ENCODE measurements at regions not wholly inside any gene's neighbourhood (a gene's known extent, or its start where the extent isn't known, plus 50 kb on each side); places are given as distances from the start of the nearest gene placed in this dataset.

DNA sequence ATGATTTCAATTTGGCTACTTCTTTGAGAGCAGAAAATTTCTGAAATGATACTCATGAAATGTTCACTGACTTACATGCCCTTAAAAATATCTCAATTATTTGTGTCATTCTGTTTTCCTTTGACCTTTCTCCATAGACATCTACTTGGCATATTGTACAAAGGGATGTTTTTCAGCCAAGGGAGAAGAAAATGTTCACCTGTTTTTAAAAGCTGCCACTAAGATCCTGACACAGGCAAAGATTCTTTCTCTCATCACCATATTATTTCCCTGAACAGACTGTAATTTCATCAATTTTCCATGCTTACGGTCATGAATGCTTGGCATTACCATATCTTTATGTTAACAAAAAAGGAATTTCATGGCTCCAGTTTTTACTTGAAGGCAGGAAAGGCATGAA lies 67.4 kb upstream of the DBX1 start:
- Mint-ChIP-seq H3K9me3 (ENCODE audit: unreplicated experiment) (no peaks in the 10 kb centered on the region), H3K27ac (ENCODE audit: unreplicated experiment) (no peak overlapping the region), H3K4me1 (ENCODE audit: low read depth, unreplicated experiment) (no peaks in the 10 kb centered on the region), H3K36me3 (ENCODE audit: unreplicated experiment) (peaks cover 11% of the 10 kb centered on the region), H3K27me3 (ENCODE audit: unreplicated experiment) (peaks cover 3% of the 10 kb centered on the region), H3K4me3 (ENCODE audit: unreplicated experiment) (no peak overlapping the region)
- TF ChIP-seq, protein P1, sequence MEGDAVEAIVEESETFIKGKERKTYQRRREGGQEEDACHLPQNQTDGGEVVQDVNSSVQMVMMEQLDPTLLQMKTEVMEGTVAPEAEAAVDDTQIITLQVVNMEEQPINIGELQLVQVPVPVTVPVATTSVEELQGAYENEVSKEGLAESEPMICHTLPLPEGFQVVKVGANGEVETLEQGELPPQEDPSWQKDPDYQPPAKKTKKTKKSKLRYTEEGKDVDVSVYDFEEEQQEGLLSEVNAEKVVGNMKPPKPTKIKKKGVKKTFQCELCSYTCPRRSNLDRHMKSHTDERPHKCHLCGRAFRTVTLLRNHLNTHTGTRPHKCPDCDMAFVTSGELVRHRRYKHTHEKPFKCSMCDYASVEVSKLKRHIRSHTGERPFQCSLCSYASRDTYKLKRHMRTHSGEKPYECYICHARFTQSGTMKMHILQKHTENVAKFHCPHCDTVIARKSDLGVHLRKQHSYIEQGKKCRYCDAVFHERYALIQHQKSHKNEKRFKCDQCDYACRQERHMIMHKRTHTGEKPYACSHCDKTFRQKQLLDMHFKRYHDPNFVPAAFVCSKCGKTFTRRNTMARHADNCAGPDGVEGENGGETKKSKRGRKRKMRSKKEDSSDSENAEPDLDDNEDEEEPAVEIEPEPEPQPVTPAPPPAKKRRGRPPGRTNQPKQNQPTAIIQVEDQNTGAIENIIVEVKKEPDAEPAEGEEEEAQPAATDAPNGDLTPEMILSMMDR (IDR thresholded peaks at IDR 0.05; ENCODE audit: partially characterized antibody, unreplicated experiment), result no peak
- DNase-seq, result no peak

DNA sequence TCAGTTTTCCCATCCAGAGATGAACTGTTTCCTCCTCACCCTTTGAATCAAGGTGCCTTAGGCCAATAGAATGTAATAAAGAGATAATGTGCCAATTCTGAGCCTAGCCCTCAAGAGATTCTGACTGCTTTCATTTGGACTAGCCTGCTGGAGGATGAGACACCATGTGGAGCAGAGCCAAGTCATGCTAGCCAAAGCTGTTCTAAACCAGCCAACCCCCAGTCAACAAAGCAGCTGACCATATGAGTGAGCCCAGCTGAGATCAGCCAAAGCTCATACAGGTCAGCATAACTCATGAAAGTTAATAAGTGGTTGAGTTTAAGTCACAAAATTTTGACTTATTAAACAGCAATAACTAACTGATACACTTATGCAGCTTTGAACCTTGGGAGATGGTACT lies 66.7 kb upstream of the DBX1 start:
- Mint-ChIP-seq H3K36me3 (ENCODE audit: unreplicated experiment) (peaks cover 11% of the 10 kb centered on the region), H3K27me3 (ENCODE audit: unreplicated experiment) (peaks cover 4% of the 10 kb centered on the region), H3K27ac (ENCODE audit: unreplicated experiment) (no peak overlapping the region), H3K9me3 (ENCODE audit: unreplicated experiment) (no peaks in the 10 kb centered on the region), H3K4me1 (ENCODE audit: low read depth, unreplicated experiment) (no peaks in the 10 kb centered on the region), H3K4me3 (ENCODE audit: unreplicated experiment) (no peak overlapping the region)
- no peak for DNase-seq
- TF ChIP-seq, protein P1 (IDR thresholded peaks at IDR 0.05; ENCODE audit: partially characterized antibody, unreplicated experiment), result no peak

DNA sequence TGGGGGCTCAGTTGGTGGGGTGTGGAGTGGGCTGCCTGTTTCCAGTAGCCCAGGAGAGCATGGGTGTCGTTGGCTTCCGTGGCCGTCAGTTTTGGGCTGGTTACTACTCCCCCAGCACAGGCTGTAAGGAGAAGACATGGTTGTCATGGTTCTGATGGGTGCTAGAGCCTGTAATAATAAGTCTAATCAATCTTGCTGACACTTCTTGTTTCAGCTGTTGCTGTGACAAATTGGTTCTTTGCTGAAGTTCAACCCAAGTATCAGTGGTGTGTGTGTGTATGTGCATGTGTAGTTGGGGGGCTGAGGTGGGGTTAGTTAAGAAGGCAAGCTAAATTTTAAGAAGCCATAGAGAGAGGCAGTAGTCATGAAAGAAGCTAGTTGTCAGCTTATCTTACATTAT lies 61.3 kb upstream of the DBX1 start:
- H3K27me3 Mint-ChIP-seq (ENCODE audit: unreplicated experiment), result peaks cover 4% of the 10 kb centered on the region
- no peaks in the 10 kb centered on the region for H3K9me3 Mint-ChIP-seq (ENCODE audit: unreplicated experiment)

DNA sequence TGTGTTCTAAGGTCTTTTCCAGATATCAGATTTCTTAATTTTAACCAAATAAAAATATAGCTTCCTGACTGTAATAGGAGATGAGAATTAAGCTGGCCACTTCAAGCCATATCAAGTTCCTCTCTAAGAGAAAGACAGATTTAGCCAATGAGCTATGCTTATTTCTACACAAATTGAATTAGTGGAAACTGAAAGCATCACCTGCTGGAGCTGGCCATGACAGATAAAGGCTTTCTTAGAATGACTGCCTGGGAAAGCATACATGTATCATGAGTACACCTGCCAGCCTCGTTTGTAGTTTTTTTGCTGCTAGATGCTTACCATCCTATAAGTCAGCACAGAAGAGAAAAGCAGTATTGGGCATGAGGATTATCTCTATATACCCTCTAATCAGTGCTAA lies 53.5 kb upstream of the DBX1 start:
- H3K4me1 Mint-ChIP-seq (ENCODE audit: low read depth, unreplicated experiment), result no peaks in the 10 kb centered on the region

More for the DNA sequence above, 61.3 kb upstream of the DBX1 start:
- peaks cover 7% of the 10 kb centered on the region for H3K36me3 Mint-ChIP-seq (ENCODE audit: unreplicated experiment)
- no peak overlapping the region for H3K27ac Mint-ChIP-seq (ENCODE audit: unreplicated experiment)
- TF ChIP-seq, protein P1 (IDR thresholded peaks at IDR 0.05; ENCODE audit: partially characterized antibody, unreplicated experiment), result no peak
- no peak for DNase-seq
- H3K4me3 Mint-ChIP-seq (ENCODE audit: unreplicated experiment), result no peak overlapping the region
- no peaks in the 10 kb centered on the region for H3K4me1 Mint-ChIP-seq (ENCODE audit: low read depth, unreplicated experiment)

DNA sequence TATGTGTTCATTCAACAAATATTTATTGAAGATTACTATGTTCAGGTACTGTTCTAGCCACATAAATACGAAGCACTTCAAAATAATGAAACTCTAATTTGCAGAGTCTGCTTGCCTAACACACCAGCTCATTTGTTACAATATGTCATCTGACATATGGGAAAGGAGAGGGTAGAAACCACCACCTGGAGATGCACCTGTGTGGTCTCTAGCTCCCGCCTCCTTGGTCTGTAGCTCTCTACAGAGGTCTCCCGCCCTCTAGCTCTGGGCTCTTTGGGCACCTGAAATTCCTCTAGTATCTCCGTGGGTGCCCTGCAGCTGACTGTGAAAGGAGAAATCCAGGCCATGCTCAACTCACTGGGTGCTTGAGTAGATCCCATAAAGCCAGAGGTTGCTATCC lies 51.4 kb upstream of the DBX1 start:
- Mint-ChIP-seq H3K9me3 (ENCODE audit: unreplicated experiment) (peaks cover 4% of the 10 kb centered on the region), H3K4me3 (ENCODE audit: unreplicated experiment) (no peak overlapping the region), H3K4me1 (ENCODE audit: low read depth, unreplicated experiment) (peaks cover 3% of the 10 kb centered on the region), H3K36me3 (ENCODE audit: unreplicated experiment) (peaks cover 8% of the 10 kb centered on the region), H3K27ac (ENCODE audit: unreplicated experiment) (no peak overlapping the region), H3K27me3 (ENCODE audit: unreplicated experiment) (peaks cover 16% of the 10 kb centered on the region)
- no peak for DNase-seq
- TF ChIP-seq, protein P1 (IDR thresholded peaks at IDR 0.05; ENCODE audit: partially characterized antibody, unreplicated experiment), result no peak

More for the DNA sequence above, 53.5 kb upstream of the DBX1 start:
- DNase-seq, result no peak
- H3K27ac Mint-ChIP-seq (ENCODE audit: unreplicated experiment), result no peak overlapping the region
- H3K36me3 Mint-ChIP-seq (ENCODE audit: unreplicated experiment), result peaks cover 8% of the 10 kb centered on the region
- peaks cover 10% of the 10 kb centered on the region for H3K27me3 Mint-ChIP-seq (ENCODE audit: unreplicated experiment)
- TF ChIP-seq, protein P1 (IDR thresholded peaks at IDR 0.05; ENCODE audit: partially characterized antibody, unreplicated experiment), result no peak
- peaks cover 4% of the 10 kb centered on the region for H3K9me3 Mint-ChIP-seq (ENCODE audit: unreplicated experiment)
- H3K4me3 Mint-ChIP-seq (ENCODE audit: unreplicated experiment), result no peak overlapping the region

Measured in glutamatergic neuron (in vitro differentiated cells).